ENCODE measurements at regions not wholly inside any gene's neighbourhood (a gene's known extent, or its start where the extent isn't known, plus 50 kb on each side); places are given as distances from the start of the nearest gene placed in this dataset.
"Not testable (repeated sequence)": the region's sequence is repeated elsewhere in the genome, so short reads cannot be mapped to it uniquely, and the experiment has no call there.

DNA sequence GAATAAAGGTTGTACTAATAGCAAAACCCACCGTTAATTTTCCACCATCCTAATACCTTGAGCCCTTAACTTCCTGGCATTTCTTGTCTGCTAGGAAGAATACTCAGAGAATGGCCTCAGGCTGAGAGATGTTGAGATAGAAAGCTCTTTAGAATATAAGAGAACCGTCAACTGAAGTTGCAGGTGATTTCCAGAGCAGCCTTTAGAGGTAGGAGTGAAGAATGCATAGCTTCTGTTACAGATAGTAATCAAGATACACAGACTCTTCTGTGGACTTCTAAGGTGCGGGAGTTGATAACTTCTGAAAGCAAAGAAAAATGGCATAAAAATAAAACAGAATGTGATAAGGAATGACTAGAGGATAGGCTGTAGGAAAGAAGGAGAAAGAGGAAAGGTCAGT is 1651.3 kb upstream of the DEFB115 start:
- not testable (repeated sequence) for DNase-seq (ENCODE audit: low read depth); H3K4me3 ChIP-seq (ENCODE audit: control insufficient read depth, low read depth, low read length)

DNA sequence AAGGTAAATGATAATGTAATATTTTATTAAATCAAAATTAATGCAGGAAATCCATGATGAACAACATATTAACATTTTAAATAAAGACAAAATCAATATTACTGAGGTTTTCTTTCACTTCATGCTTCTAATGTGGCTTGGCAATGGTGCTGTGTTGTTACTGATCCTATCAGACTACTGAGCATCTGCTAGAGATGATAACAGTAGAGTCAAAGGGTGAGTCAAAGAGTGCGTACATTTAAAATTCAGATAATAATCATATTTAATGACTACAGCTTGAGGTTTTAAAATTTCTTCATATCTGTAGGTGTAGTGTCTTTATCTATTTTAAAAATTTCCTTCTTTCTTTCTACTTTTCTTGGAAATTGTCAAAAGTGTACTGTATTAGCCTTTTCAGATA is 1628.1 kb upstream of the DEFB115 start:
- H3K4me3 ChIP-seq (ENCODE audit: control insufficient read depth, low read depth, low read length); DNase-seq (ENCODE audit: low read depth): not testable (repeated sequence)
